ENCODE measurements at regions not wholly inside any gene's neighbourhood (a gene's known extent, or its start where the extent isn't known, plus 50 kb on each side); places are given as distances from the start of the nearest gene placed in this dataset.
A peak's percentile ranks its signal among the peaks of the same experiment; 100 is the strongest.
"Not testable (repeated sequence)": the region's sequence is repeated elsewhere in the genome, so short reads cannot be mapped to it uniquely, and the experiment has no call there.

DNA sequence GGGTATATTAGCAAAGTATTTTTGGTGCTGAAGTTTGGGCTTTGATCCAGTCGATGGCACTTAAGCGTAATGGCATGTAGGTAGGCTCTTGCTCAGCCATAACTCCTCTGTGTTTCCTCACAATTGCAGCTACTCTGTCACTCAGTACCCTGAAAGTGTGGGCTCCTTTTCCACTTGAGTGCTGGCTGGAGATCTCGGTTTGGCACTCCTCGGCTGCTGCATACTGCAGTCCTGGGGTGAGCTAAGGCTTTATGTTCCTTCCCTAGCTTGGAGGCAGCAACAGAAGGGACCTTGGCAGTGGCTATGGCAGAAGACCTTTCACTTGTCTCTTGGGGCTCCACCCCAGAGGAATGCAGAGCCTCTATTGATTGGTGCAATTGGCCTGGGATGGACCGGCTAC, 106.7 kb upstream of the GRXCR1 start:
- Mint-ChIP-seq H3K36me3 (no peaks in the 10 kb centered on the region), H3K4me1 (ENCODE audit: low read depth) (peaks cover 5% of the 10 kb centered on the region), H3K4me3 (no peak overlapping the region), H3K9me3 (peaks cover 4% of the 10 kb centered on the region), H3K27ac (no peak overlapping the region), H3K27me3 (peaks cover 3% of the 10 kb centered on the region)
- ChIA-PET CTCF (no interaction called here), POLR2A (no interaction called here)
- DNase-seq = no peak
- intact Hi-C loops (cut with micrococcal nuclease) = no loop called here

DNA sequence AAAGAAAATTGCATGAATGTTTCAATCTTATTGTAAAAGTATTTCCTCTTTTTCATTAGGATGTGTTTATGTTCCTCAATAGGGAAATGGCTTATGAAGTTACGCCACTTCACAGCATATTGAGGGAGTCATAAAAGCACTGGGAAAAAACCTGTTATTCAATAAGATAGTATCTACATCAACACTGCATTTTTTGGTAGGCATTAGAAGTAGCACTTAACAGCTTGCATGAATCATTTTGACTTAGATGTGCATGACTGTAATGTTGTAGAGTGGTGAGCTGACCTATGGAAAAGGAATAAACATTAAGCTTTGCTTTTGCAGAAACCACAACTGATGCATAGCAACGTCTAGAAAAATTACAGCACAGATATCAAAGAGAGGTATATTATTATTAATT, 111.2 kb upstream of the GRXCR1 start:
- ChIA-PET CTCF (interaction anchor here (1.4 kb wide), 1 partner anchor 213 kb away, joined by 5 read pairs; no protein-coding TSS in a partner anchor), POLR2A (no interaction called here)
- no peaks in the 10 kb centered on the region for H3K36me3 Mint-ChIP-seq
- no peak overlapping the region for H3K27ac Mint-ChIP-seq
- intact Hi-C loops (cut with micrococcal nuclease) = no loop called here
- no peak for DNase-seq
- H3K4me3 Mint-ChIP-seq = no peak overlapping the region
- peaks cover 4% of the 10 kb centered on the region for H3K9me3 Mint-ChIP-seq
- H3K27me3 Mint-ChIP-seq = peaks cover 3% of the 10 kb centered on the region
- H3K4me1 Mint-ChIP-seq (ENCODE audit: low read depth) = no peaks in the 10 kb centered on the region

DNA sequence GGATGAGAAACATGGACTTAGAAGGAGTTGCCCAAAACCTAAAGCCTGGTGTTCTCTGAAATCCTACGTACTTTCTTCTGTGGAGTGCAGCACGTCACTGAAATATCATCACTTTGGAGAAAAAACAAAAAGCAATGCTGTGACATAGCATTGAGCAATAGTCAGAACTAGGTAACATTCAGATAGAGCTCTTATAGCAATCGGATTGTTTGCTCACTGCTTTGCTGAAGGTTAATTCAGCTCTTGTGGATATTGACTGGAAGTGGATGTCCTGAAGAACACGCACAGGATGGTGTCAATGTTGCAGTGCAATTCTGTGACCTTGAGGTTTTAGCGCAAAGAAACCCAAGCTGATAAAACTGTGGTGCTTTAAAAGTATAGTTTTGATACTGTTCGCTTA, 114.2 kb upstream of the GRXCR1 start:
- no peaks in the 10 kb centered on the region for H3K9me3 Mint-ChIP-seq
- H3K4me3 Mint-ChIP-seq = no peak overlapping the region
- H3K4me1 Mint-ChIP-seq (ENCODE audit: low read depth) = no peaks in the 10 kb centered on the region
- ChIA-PET POLR2A (no interaction called here), CTCF (no interaction called here)
- intact Hi-C loops (cut with micrococcal nuclease) = no loop called here
- H3K27me3 Mint-ChIP-seq = no peaks in the 10 kb centered on the region
- H3K36me3 Mint-ChIP-seq = no peaks in the 10 kb centered on the region
- no peak overlapping the region for H3K27ac Mint-ChIP-seq
- no peak for DNase-seq

DNA sequence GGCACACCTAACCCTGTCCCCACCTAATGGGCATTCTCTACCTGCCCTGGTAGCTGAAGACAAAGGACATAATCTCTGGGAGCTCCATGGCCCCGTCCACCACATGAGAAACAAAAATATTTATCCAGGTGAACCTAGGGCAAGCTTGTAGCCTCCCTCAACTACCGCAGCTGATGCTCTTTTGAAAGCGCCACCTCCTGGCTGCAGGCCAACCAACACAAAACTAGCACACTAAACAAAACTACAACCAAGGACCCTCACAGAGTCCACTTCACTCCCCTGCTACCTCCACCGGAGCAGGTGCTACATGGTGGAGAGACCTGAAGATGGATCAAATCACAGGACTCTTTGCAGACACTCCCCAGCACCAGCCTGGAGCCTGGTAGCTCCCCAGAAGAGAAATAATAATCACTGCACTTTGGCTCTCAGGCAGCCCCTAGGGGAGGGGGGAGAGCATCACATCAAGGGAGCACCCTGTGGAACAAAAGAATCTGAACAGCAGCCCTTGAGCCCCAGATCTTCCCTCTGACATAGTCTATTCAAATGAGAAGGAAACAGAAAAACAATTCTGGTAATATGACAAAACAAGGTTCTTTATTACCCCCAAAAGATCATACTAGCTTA, 111.3 kb upstream of the ATP8A1 start:
- no peak overlapping the region for H3K27ac Mint-ChIP-seq
- H3K4me1 Mint-ChIP-seq (ENCODE audit: low read depth) = no peaks in the 10 kb centered on the region
- DNase-seq = peak; percentile 28
- H3K27me3 Mint-ChIP-seq = peaks cover 4% of the 10 kb centered on the region
- H3K36me3 Mint-ChIP-seq = no peaks in the 10 kb centered on the region
- ChIA-PET CTCF (interaction anchor here (0.8 to 3.4 kb wide), 6 partner anchors 11 to 205 kb away, joined by 3 to 31 read pairs (median 4); no protein-coding TSS in a partner anchor), POLR2A (no interaction called here)
- H3K9me3 Mint-ChIP-seq = no peaks in the 10 kb centered on the region
- no peak overlapping the region for H3K4me3 Mint-ChIP-seq
- intact Hi-C loops (cut with micrococcal nuclease) = loop anchor here (1.0 kb wide), 1 partner anchor 200 kb away; no protein-coding TSS in a partner anchor

DNA sequence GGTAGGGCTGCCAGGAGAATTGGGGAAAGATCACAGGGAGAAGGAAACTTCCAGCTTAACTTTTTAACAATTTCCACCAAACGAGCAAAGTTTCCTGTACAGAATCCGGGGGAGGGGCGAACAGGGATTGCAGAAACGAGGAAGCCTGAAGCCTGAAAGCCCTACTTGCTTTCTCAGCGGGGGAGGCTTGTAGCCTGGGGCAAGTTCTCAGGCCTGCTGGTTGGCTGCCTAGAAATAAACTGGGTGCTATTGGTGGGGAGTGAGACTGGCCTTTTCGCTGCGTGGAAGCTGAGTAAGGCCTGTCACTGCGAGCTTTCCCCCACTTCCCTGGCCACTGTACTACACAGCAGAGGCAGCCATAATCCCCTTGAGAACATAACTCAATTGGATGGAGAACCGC, 110.8 kb upstream of the ATP8A1 start:
- H3K4me1 Mint-ChIP-seq (ENCODE audit: low read depth) = no peaks in the 10 kb centered on the region
- no peaks in the 10 kb centered on the region for H3K36me3 Mint-ChIP-seq
- no peak for DNase-seq
- no peak overlapping the region for H3K27ac Mint-ChIP-seq
- intact Hi-C loops (cut with micrococcal nuclease) = loop anchor here (1.0 kb wide), 1 partner anchor 199 kb away; no protein-coding TSS in a partner anchor
- ChIA-PET POLR2A (no interaction called here), CTCF (interaction anchor here (0.8 to 3.4 kb wide), 5 partner anchors 193 to 204 kb away, joined by 3 to 31 read pairs (median 4); no protein-coding TSS in a partner anchor)
- no peak overlapping the region for H3K4me3 Mint-ChIP-seq
- peaks cover 4% of the 10 kb centered on the region for H3K27me3 Mint-ChIP-seq
- H3K9me3 Mint-ChIP-seq = no peaks in the 10 kb centered on the region

DNA sequence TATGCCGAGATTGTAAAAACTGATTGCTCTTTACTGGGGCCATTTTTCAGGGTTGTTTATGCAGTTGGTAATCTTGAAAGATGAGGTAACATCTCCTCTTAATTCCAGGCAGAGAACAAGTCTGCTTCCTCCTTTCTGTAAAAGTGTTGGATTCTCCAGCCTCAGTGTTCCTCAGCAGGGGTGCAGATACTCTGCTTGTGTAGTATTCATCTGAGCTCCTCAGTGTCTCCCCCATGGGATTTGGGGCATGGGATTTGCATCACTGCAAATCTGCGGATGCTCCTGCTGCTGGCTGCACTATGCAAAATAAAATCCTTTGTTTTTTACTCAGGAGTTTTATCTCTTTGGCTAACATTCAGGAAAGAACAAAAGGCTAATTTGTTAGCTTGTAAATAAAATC, 104.9 kb upstream of the ATP8A1 start:
- DNase-seq = no peak
- H3K27me3 Mint-ChIP-seq = no peaks in the 10 kb centered on the region
- no peaks in the 10 kb centered on the region for H3K9me3 Mint-ChIP-seq
- no peak overlapping the region for H3K4me3 Mint-ChIP-seq
- intact Hi-C loops (cut with micrococcal nuclease) = no loop called here
- H3K4me1 Mint-ChIP-seq (ENCODE audit: low read depth) = no peaks in the 10 kb centered on the region
- no peak overlapping the region for H3K27ac Mint-ChIP-seq
- H3K36me3 Mint-ChIP-seq = no peaks in the 10 kb centered on the region
- CTCF ChIA-PET = no interaction called here
- POLR2A ChIA-PET = no interaction called here

DNA sequence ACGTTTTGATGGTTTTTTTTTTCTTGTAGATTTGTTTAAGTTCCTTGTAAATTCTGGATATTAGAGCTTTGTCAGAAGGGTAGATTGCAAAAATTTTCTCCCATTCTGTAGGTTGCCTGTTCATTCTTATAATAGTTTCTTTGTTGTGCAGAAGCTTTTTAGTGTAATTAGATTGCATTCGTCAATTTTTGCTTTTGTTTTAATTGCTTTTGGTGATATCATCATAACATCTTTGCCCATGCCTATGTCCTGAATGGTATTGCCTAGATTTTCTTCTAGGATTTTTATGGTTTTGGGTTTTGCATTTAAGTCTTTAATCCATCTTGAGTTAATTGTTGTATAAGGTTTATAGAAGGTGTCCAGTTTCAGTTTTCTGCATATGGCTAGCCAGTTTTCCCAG, 98.1 kb upstream of the ATP8A1 start:
- H3K4me1 Mint-ChIP-seq (ENCODE audit: low read depth); CTCF ChIA-PET; H3K27me3 Mint-ChIP-seq; H3K27ac Mint-ChIP-seq; DNase-seq; intact Hi-C loops (cut with micrococcal nuclease); POLR2A ChIA-PET; H3K9me3 Mint-ChIP-seq; H3K4me3 Mint-ChIP-seq; H3K36me3 Mint-ChIP-seq: not testable (repeated sequence)

DNA sequence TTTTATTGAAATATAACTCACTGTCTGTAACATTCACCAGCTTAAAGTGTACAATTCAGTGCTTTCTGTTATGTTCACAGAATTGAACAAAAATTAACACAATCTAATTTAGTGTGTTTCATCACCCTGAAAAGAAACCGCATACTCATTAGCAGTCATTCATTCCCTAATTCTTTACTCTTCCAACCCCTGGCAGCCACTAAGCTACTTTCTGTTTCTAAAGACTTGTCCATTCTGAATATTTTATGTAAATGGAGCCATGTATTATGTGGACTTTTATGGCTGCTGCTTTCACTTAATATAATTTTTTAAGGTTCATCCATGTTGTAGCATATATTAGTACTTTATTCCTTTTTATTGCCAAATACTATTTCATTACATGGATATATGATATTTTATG, 94.7 kb upstream of the ATP8A1 start:
- ChIA-PET POLR2A (no interaction called here), CTCF (interaction anchor here (0.7 to 1.6 kb wide), 3 partner anchors 177 to 184 kb away, joined by 3 to 5 read pairs (median 3); no protein-coding TSS in a partner anchor)
- Mint-ChIP-seq H3K36me3 (no peaks in the 10 kb centered on the region), H3K27ac (no peak overlapping the region), H3K9me3 (no peaks in the 10 kb centered on the region), H3K4me1 (ENCODE audit: low read depth) (no peaks in the 10 kb centered on the region), H3K27me3 (peaks cover 4% of the 10 kb centered on the region), H3K4me3 (no peak overlapping the region)
- no peak for DNase-seq
- intact Hi-C loops (cut with micrococcal nuclease) = no loop called here

DNA sequence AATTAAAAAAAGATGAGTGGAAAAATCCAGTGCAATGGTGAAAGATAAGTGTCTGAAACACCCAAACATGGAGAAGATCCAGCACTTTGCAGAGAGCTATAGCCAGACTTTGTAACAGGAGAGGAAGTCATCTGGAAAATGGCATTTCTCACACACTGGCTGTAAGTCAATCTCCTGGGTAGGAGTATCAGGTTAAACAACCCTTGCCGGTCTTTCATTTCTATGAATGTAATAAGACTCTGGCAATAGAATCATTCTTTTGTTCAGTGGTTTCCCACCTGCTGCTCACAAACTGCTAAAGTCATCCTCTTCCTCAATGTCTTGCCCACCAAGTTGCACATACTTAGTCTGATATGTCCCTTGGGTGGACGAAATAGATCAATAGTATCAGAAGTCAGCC, 94.0 kb upstream of the ATP8A1 start:
- Mint-ChIP-seq H3K9me3 (no peaks in the 10 kb centered on the region), H3K27ac (no peak overlapping the region), H3K27me3 (peaks cover 1% of the 10 kb centered on the region), H3K4me3 (no peak overlapping the region), H3K4me1 (ENCODE audit: low read depth) (no peaks in the 10 kb centered on the region), H3K36me3 (no peaks in the 10 kb centered on the region)
- intact Hi-C loops (cut with micrococcal nuclease) = loop anchor here (1.0 kb wide), 1 partner anchor 183 kb away; no protein-coding TSS in a partner anchor
- ChIA-PET CTCF (interaction anchor here (0.7 to 1.6 kb wide), 3 partner anchors 176 to 183 kb away, joined by 3 to 5 read pairs (median 3); no protein-coding TSS in a partner anchor), POLR2A (no interaction called here)
- DNase-seq = no peak

DNA sequence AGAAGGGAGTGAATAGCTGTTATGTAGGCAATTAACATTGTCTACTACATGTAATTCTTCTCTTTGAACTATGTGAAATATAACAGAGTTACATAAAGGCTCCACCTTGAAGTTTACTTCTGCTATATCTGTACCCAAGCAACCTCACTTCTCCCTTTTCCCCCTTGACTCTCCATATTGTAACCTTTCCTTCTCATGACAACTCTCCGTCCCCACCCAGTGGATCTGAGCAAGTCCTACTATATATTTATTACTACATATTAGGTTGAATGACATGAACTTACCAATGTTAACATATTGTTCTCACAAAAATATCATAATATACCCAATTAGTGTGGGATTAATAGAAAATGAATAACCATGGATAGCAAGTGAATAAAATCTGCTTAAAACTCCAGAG, 93.2 kb upstream of the ATP8A1 start:
- intact Hi-C loops (cut with micrococcal nuclease) = loop anchor here (1.0 kb wide), 1 partner anchor 182 kb away; no protein-coding TSS in a partner anchor
- H3K27me3 Mint-ChIP-seq = no peaks in the 10 kb centered on the region
- H3K27ac Mint-ChIP-seq = no peak overlapping the region
- POLR2A ChIA-PET = no interaction called here
- H3K4me3 Mint-ChIP-seq = no peak overlapping the region
- H3K36me3 Mint-ChIP-seq = no peaks in the 10 kb centered on the region
- DNase-seq = no peak
- CTCF ChIA-PET = interaction anchor here (1.0 to 1.2 kb wide), 2 partner anchors 181 to 183 kb away, joined by 4 to 12 read pairs; no protein-coding TSS in a partner anchor
- peaks cover 4% of the 10 kb centered on the region for H3K9me3 Mint-ChIP-seq
- H3K4me1 Mint-ChIP-seq (ENCODE audit: low read depth) = no peaks in the 10 kb centered on the region

DNA sequence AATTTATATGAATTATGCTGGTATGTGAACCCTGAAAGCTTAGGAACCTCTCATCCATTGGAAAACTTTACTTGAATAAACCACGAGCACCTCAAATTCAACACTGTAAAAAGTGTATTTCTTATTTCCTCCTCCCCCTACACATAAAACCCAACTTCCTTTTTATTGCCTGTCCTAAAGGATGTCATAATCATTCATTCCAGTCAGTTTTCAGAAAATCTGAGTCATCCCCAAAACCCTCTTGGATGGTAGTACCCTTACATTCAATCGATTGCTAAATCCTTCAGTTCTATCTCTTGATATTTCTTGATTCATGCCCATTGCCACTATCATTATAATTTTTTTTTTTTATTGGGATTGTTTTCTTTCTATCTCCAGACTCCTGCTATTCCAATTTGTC, 91.1 kb upstream of the ATP8A1 start:
- H3K36me3 Mint-ChIP-seq = no peaks in the 10 kb centered on the region
- no peak for DNase-seq
- no peak overlapping the region for H3K4me3 Mint-ChIP-seq
- no peaks in the 10 kb centered on the region for H3K4me1 Mint-ChIP-seq (ENCODE audit: low read depth)
- CTCF ChIA-PET = interaction anchor here (2.5 kb wide), 1 partner anchor 179 kb away, joined by 8 read pairs; no protein-coding TSS in a partner anchor
- H3K27me3 Mint-ChIP-seq = no peaks in the 10 kb centered on the region
- POLR2A ChIA-PET = no interaction called here
- intact Hi-C loops (cut with micrococcal nuclease) = no loop called here
- H3K27ac Mint-ChIP-seq = no peak overlapping the region
- H3K9me3 Mint-ChIP-seq = peaks cover 4% of the 10 kb centered on the region

DNA sequence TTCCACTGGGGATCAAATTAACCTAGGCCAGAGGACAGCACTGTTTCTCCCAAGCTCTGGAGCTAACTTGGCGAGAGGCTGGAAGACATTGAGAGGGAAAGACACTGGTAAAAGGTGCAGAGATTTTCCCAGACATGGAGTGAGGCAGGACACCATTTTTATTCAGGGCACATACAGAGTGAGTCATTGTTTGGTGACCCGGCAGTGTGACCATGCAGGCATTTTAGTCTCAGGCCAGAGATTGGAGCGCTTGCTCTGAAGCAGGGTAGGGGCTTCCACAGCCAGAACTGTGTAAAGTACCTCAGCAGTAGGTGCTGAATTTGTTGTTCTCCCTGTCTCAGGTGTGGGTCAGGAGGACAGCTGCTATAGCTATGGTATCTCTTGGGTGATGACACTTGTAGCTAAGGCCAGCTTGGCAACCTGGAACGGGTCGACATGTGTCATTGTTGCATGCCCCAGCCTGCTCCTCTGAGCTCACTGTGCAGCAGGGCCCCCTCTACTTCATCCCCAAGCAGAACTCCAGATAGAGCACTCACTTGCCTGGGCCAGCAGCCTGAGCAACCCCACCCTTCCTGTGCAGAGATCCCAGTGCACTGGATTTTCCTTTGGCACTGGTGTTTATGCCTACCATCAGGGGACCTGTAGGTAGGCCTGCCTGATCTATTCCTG, 79.8 kb upstream of the ATP8A1 start:
- peaks cover 16% of the 10 kb centered on the region for H3K27me3 Mint-ChIP-seq
- intact Hi-C loops (cut with micrococcal nuclease) = no loop called here
- no peak for DNase-seq
- H3K27ac Mint-ChIP-seq = no peak overlapping the region
- H3K4me3 Mint-ChIP-seq = no peak overlapping the region
- POLR2A ChIA-PET = no interaction called here
- H3K36me3 Mint-ChIP-seq = no peaks in the 10 kb centered on the region
- CTCF ChIA-PET = no interaction called here
- H3K9me3 Mint-ChIP-seq = peaks cover 6% of the 10 kb centered on the region
- H3K4me1 Mint-ChIP-seq (ENCODE audit: low read depth) = peaks cover 3% of the 10 kb centered on the region

DNA sequence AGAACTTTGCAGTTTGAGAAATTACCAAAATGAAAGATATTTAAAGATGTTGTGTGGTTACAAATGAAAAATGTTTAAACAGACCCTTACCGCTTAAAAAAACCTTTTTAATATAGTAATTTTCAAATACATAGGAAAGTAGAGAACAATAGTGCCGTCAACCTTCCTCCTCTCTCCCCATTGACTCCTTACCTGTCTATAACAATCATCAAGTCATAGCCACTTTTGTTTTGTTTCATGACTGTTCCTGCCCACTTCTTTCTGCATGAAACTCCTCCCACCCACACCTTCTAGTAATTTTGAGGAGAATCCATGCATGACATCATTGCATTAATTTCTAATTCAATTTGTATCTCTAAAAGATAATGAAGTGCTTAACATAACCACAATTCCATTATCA, 76.5 kb upstream of the ATP8A1 start:
- Mint-ChIP-seq H3K27ac (no peak overlapping the region), H3K36me3 (peaks cover 4% of the 10 kb centered on the region), H3K4me3 (no peak overlapping the region), H3K4me1 (ENCODE audit: low read depth) (peaks cover 3% of the 10 kb centered on the region), H3K9me3 (peaks cover 11% of the 10 kb centered on the region), H3K27me3 (peaks cover 16% of the 10 kb centered on the region)
- CTCF ChIA-PET = no interaction called here
- intact Hi-C loops (cut with micrococcal nuclease) = no loop called here
- DNase-seq = no peak
- POLR2A ChIA-PET = no interaction called here

All from activated CD4-positive, alpha-beta memory T cell treated with anti-CD3 and anti-CD28 coated beads for 36 hours (primary cell).